AG08395 (cell line): ENCODE measurements at regions not wholly inside any gene's neighbourhood (a gene's known extent, or its start where the extent isn't known, plus 50 kb on each side); places are given as distances from the start of the nearest gene placed in this dataset.

ENCODE experiments used
- DNase-seq: peaks from one replicate; pipeline ENCODE4 v3.0.0; 2012; ENCODE audit warnings: mixed read lengths, low spot score

- DNase-seq, result no peak
Observed at GRCh38 chr16:49078104-49078503, 203.5 kb downstream of the CBLN1 start.

- no peak for DNase-seq
Observed at GRCh38 chr16:49075709-49076108, 205.9 kb downstream of the CBLN1 start.

GRCh38 chr16:49068224-49068623 is 213.4 kb downstream of the CBLN1 start:
- no peak for DNase-seq

- DNase-seq, result no peak
Observed at GRCh38 chr16:49067776-49068175, 213.9 kb downstream of the CBLN1 start.

- DNase-seq, result no peak
Observed at GRCh38 chr16:49061137-49061714, 220.4 kb downstream of the CBLN1 start.

GRCh38 chr16:49060728-49061127 is 220.9 kb downstream of the CBLN1 start:
- DNase-seq, result no peak

GRCh38 chr16:49058382-49058781 is 223.3 kb downstream of the CBLN1 start:
- DNase-seq, result no peak

- no peak for DNase-seq
Observed at GRCh38 chr16:49057936-49058335, 223.7 kb downstream of the CBLN1 start.

GRCh38 chr16:49057391-49057790 is 224.2 kb downstream of the CBLN1 start:
- no peak for DNase-seq

GRCh38 chr16:49056546-49056945 is 225.1 kb downstream of the CBLN1 start:
- DNase-seq, result no peak

- DNase-seq, result no peak
Observed at GRCh38 chr16:49055824-49056545, 225.7 kb downstream of the CBLN1 start.

GRCh38 chr16:49055291-49055690 is 226.3 kb downstream of the CBLN1 start:
- DNase-seq, result no peak

GRCh38 chr16:49054606-49055005 is 227.0 kb downstream of the CBLN1 start:
- DNase-seq, result no peak

GRCh38 chr16:49052846-49053245 is 228.8 kb downstream of the CBLN1 start:
- DNase-seq, result no peak

GRCh38 chr16:49051576-49051975 is 230.1 kb downstream of the CBLN1 start:
- no peak for DNase-seq

GRCh38 chr16:49050607-49051006 is 231.0 kb downstream of the CBLN1 start:
- no peak for DNase-seq

GRCh38 chr16:49049644-49050043 is 232.0 kb downstream of the CBLN1 start:
- DNase-seq, result no peak

- no peak for DNase-seq
Observed at GRCh38 chr16:49049191-49049590, 232.4 kb downstream of the CBLN1 start.

- peak; percentile 16 for DNase-seq
Observed at GRCh38 chr16:49048557-49048956, 233.1 kb downstream of the CBLN1 start.

- no peak for DNase-seq
Observed at GRCh38 chr16:49036126-49036525, 245.5 kb downstream of the CBLN1 start.

- no peak for DNase-seq
Observed at GRCh38 chr16:49027420-49027819, 254.2 kb downstream of the CBLN1 start.

GRCh38 chr16:49026566-49027181 is 255.0 kb downstream of the CBLN1 start:
- DNase-seq, result no peak

- no peak for DNase-seq
Observed at GRCh38 chr16:49024896-49025295, 256.7 kb downstream of the CBLN1 start.

- DNase-seq, result no peak
Observed at GRCh38 chr16:49024016-49024415, 257.6 kb downstream of the CBLN1 start.
